ENCODE measurements at regions not wholly inside any gene's neighbourhood (a gene's known extent, or its start where the extent isn't known, plus 50 kb on each side); places are given as distances from the start of the nearest gene placed in this dataset.

DNA sequence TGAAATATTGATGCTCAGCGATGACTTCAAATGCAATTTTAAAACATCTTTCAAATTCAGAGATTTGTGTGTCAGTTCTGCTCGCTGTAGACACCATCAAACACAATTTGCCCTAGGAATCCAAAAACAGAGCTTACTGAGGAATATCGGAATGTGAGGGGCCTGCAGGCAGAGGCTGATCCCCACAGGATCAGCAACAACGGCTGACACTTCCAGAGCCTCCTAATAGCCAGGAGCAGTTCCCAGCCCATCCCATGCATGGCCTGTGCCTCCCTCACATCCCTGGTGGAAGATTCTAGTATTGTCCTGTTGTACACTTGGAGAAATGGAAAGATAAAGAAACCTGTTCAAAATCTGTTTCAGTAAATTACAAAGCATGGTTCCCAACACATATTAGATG lies 129.7 kb upstream of the VWC2 start:
- CTCF ChIA-PET: no interaction called here
- Histone ChIP-seq H2BK20ac (ENCODE audit: low read depth, low read length) (no peak overlapping the region), H3K14ac (replicated peaks; ENCODE audit: low read depth, low read length) (no peak overlapping the region), H3K27ac (ENCODE audit: insufficient read depth, low read length) (no peak overlapping the region), H2AK9ac (replicated peaks; ENCODE audit: low read depth, low read length, poor library complexity) (no peak overlapping the region), H3K4ac (ENCODE audit: low read depth, low read length) (no peak overlapping the region), H3K4me1 (ENCODE audit: control insufficient read depth, insufficient read depth, low read length) (no peaks in the 10 kb centered on the region), H3K4me2 (ENCODE audit: low read depth, low read length) (no peak overlapping the region), H4K20me1 (ENCODE audit: insufficient read depth, low read length) (no peaks in the 10 kb centered on the region), H3K56ac (ENCODE audit: extremely low read depth, insufficient read depth, low read length) (no peak overlapping the region), H3K27me3 (ENCODE audit: control insufficient read depth, insufficient read depth, low read length) (no peaks in the 10 kb centered on the region), H3K9ac (ENCODE audit: low read depth, low read length) (no peak overlapping the region), H4K91ac (ENCODE audit: insufficient read depth, low read depth, low read length) (no peak overlapping the region), H2BK5ac (ENCODE audit: low read depth, low read length, poor library complexity, severe bottlenecking) (no peak overlapping the region), H2BK120ac (ENCODE audit: low read depth, low read length) (no peak overlapping the region), H3K23ac (ENCODE audit: low read depth, low read length) (no peak overlapping the region), H3K79me1 (ENCODE audit: low read depth in 1 of 2, low read length in 2 of 2) (no peaks in the 10 kb centered on the region), H3K36me3 (ENCODE audit: control insufficient read depth, insufficient read depth, low read length) (no peaks in the 10 kb centered on the region), H2BK15ac (ENCODE audit: low read depth, low read length) (no peak overlapping the region), H2AK5ac (ENCODE audit: low read depth, low read length) (no peak overlapping the region), H3K9me3 (ENCODE audit: control insufficient read depth, insufficient read depth, low read length) (peaks cover 12% of the 10 kb centered on the region), H3K9me1 (ENCODE audit: insufficient read depth, low read length) (no peaks in the 10 kb centered on the region), H2AFZ (replicated peaks; ENCODE audit: low read length, poor library complexity) (no peak overlapping the region), H4K5ac (ENCODE audit: low read depth, low read length) (no peak overlapping the region), H3K18ac (ENCODE audit: low read depth, low read length) (no peak overlapping the region), H4K8ac (ENCODE audit: low read depth in 2 of 2, low read length in 2 of 2) (no peak overlapping the region), H3K4me3 (ENCODE audit: insufficient read depth, low read depth, low read length) (no peak overlapping the region)
- 67% methylated on average over 1 of the region's 4 CpGs; no CpG with 5 or more reads in 1 of the 2 experiments for WGBS, 2 experiments (ENCODE audit: extremely low coverage in 2 of 2, insufficient read length in 1 of 2)
- TF ChIP-seq RCOR1 (IDR thresholded peaks at IDR 0.05; ENCODE audit: insufficient replicate concordance, low read length) (no peak), RFX5 (IDR thresholded peaks at IDR 0.05; ENCODE audit: low read depth, low read length) (no peak), POLR2A (IDR thresholded peaks at IDR 0.05; ENCODE audit: low read depth, low read length) (no peak), BHLHE40 (IDR thresholded peaks at IDR 0.05; ENCODE audit: low read depth, low read length) (no peak), CEBPB (IDR thresholded peaks at IDR 0.05; ENCODE audit: low read depth, low read length) (no peak)
- dilution Hi-C loops (cut with HindIII; ENCODE audit: low sequenced_read_pairs, unreplicated experiment) (no loop called here), intact Hi-C loops (cut with micrococcal nuclease) (no loop called here), in situ Hi-C loops (cut with MboI; ENCODE audit: low sequenced_read_pairs) (no loop called here)
- POLR2A ChIA-PET (ENCODE audit: unreplicated experiment): no interaction called here
- BruUV-seq (replicated peaks): no TSS peak
- ATAC-seq (ENCODE audit: low read depth): no peak
- DNase-seq: no peak

Data from IMR-90 (cell line).